ENCODE measurements at regions not wholly inside any gene's neighbourhood (a gene's known extent, or its start where the extent isn't known, plus 50 kb on each side); places are given as distances from the start of the nearest gene placed in this dataset.

GRCh38 chr21:19621837-19622496, 1218.4 kb upstream of the TMPRSS15 start:
- DNase-seq (ENCODE audit: low read depth in 2 of 2), result no peak

GRCh38 chr21:19640964-19641363, 1237.4 kb upstream of the TMPRSS15 start:
- no peak for DNase-seq (ENCODE audit: low read depth in 2 of 2)

GRCh38 chr21:19648391-19648790, 1244.8 kb upstream of the TMPRSS15 start:
- no peak for DNase-seq (ENCODE audit: low read depth in 2 of 2)

- no peak for DNase-seq (ENCODE audit: low read depth in 2 of 2)
These were observed 1279.9 kb upstream of the TMPRSS15 start for GRCh38 chr21:19683492-19683891.

GRCh38 chr21:19684328-19684727, 1280.7 kb upstream of the TMPRSS15 start:
- no peak for DNase-seq (ENCODE audit: low read depth in 2 of 2)

- no peak for DNase-seq (ENCODE audit: low read depth in 2 of 2)
These were observed 1288.6 kb upstream of the TMPRSS15 start for GRCh38 chr21:19692231-19692630.

GRCh38 chr21:19695796-19696195, 1292.2 kb upstream of the TMPRSS15 start:
- no peak for DNase-seq (ENCODE audit: low read depth in 2 of 2)

- no peak for DNase-seq (ENCODE audit: low read depth in 2 of 2)
These were observed 1296.9 kb upstream of the TMPRSS15 start for GRCh38 chr21:19700476-19700875.

GRCh38 chr21:19702726-19703125, 1295.5 kb upstream of the NCAM2 start:
- no peak for DNase-seq (ENCODE audit: low read depth in 2 of 2)

- no peak for DNase-seq (ENCODE audit: low read depth in 2 of 2)
These were observed 1293.4 kb upstream of the NCAM2 start for GRCh38 chr21:19704832-19705231.

GRCh38 chr21:19712441-19712840, 1285.8 kb upstream of the NCAM2 start:
- no peak for DNase-seq (ENCODE audit: low read depth in 2 of 2)

GRCh38 chr21:19713313-19713712, 1284.9 kb upstream of the NCAM2 start:
- DNase-seq (ENCODE audit: low read depth in 2 of 2), result no peak

- DNase-seq (ENCODE audit: low read depth in 2 of 2), result no peak
These were observed 1274.1 kb upstream of the NCAM2 start for GRCh38 chr21:19724081-19724480.

GRCh38 chr21:19731251-19731650, 1267.0 kb upstream of the NCAM2 start:
- DNase-seq (ENCODE audit: low read depth in 2 of 2), result no peak

GRCh38 chr21:19759836-19760235, 1238.4 kb upstream of the NCAM2 start:
- no peak for DNase-seq (ENCODE audit: low read depth in 2 of 2)

- DNase-seq (ENCODE audit: low read depth in 2 of 2), result no peak
These were observed 1230.7 kb upstream of the NCAM2 start for GRCh38 chr21:19767546-19767945.

GRCh38 chr21:19771881-19772280, 1226.3 kb upstream of the NCAM2 start:
- DNase-seq (ENCODE audit: low read depth in 2 of 2), result no peak

GRCh38 chr21:19776076-19776475, 1222.1 kb upstream of the NCAM2 start:
- no peak for DNase-seq (ENCODE audit: low read depth in 2 of 2)

GRCh38 chr21:19781881-19782652, 1216.1 kb upstream of the NCAM2 start:
- DNase-seq (ENCODE audit: low read depth in 2 of 2), result no peak

- no peak for DNase-seq (ENCODE audit: low read depth in 2 of 2)
These were observed 1212.3 kb upstream of the NCAM2 start for GRCh38 chr21:19785941-19786340.

- no peak for DNase-seq (ENCODE audit: low read depth in 2 of 2)
These were observed 1206.2 kb upstream of the NCAM2 start for GRCh38 chr21:19792004-19792403.

GRCh38 chr21:19807201-19807600, 1191.0 kb upstream of the NCAM2 start:
- no peak for DNase-seq (ENCODE audit: low read depth in 2 of 2)

GRCh38 chr21:19810779-19811178, 1187.4 kb upstream of the NCAM2 start:
- DNase-seq (ENCODE audit: low read depth in 2 of 2), result no peak
